IMR-90 (cell line): ENCODE measurements at regions not wholly inside any gene's neighbourhood (a gene's known extent, or its start where the extent isn't known, plus 50 kb on each side); places are given as distances from the start of the nearest gene placed in this dataset.

ENCODE experiments used
- ATAC-seq: fragments of 200-7000 bp; cut with Tn5 transposase; 2 replicates; pipeline ENCODE4 v1.9.1; 2020; ENCODE audit warnings: low read depth, mild to moderate bottlenecking, moderate library complexity
- BruUV-seq: library from RNA; stranded (reverse); fragments of 400-500 nt; replicated peaks from 2 replicates; lab custom pipeline; 2021; lab: Mats Ljungman, UMichigan
- CTCF ChIA-PET: fragments of 300-600 bp; formaldehyde crosslinking; extraction: SDS; loops from one replicate; lab custom pipeline; 2021; ENCODE audit warnings: antibody characterized with exemption; lab: Yijun Ruan, JAX
- POLR2A ChIA-PET: fragments of 300-600 bp; sonication (Branson Sonifier 250); formaldehyde crosslinking; loops from one replicate; lab custom pipeline; 2022; ENCODE audit warnings: antibody characterized with exemption; ENCODE audit not compliant: unreplicated experiment; lab: Charles Lee
- DNase-seq: peaks from one replicate; pipeline ENCODE4 v3.0.0; 2013
- H2AFZ ChIP-seq: replicated peaks from 2 replicates; pipeline ENCODE3; 2013; ENCODE audit warnings: low read length, mild to moderate bottlenecking; ENCODE audit not compliant: poor library complexity
- H2AK5ac ChIP-seq: 2 replicates; pipeline ENCODE4 v1.6.1; 2013; ENCODE audit warnings: low read depth, low read length, inconsistent platforms
- H2AK9ac ChIP-seq: replicated peaks from 2 replicates; pipeline ENCODE3; 2013; ENCODE audit warnings: mild to moderate bottlenecking, low read depth, low read length, moderate library complexity; ENCODE audit not compliant: poor library complexity
- H2BK120ac ChIP-seq: 2 replicates; pipeline ENCODE4 v1.6.1; 2013; ENCODE audit warnings: low read depth, low read length, inconsistent platforms
- H2BK15ac ChIP-seq: 3 replicates; pipeline ENCODE4 v1.6.1; 2013; ENCODE audit warnings: low read depth, low read length, inconsistent platforms
- H2BK20ac ChIP-seq: 2 replicates; pipeline ENCODE4 v1.6.1; 2013; ENCODE audit warnings: low read depth, mild to moderate bottlenecking, inconsistent platforms, low read length, moderate library complexity
- H2BK5ac ChIP-seq: 2 replicates; pipeline ENCODE4 v1.6.1; 2013; ENCODE audit warnings: mild to moderate bottlenecking, low read depth, low read length, inconsistent platforms; ENCODE audit not compliant: poor library complexity, severe bottlenecking
- H3K14ac ChIP-seq: replicated peaks from 2 replicates; pipeline ENCODE4 v1.6.1; 2013; ENCODE audit warnings: low read depth, low read length, inconsistent platforms
- H3K18ac ChIP-seq: 2 replicates; pipeline ENCODE4 v1.6.1; 2013; ENCODE audit warnings: low read depth, low read length, control low read depth
- H3K23ac ChIP-seq: 2 replicates; pipeline ENCODE4 v1.6.1; 2013; ENCODE audit warnings: low read depth, low read length, inconsistent platforms
- H3K27ac ChIP-seq: 2 replicates; pipeline ENCODE4 v1.5.1; 2013; ENCODE audit warnings: mild to moderate bottlenecking, control low read depth, low read length; ENCODE audit not compliant: insufficient read depth
- H3K27me3 ChIP-seq: 2 replicates; pipeline ENCODE4 v1.6.1; 2013; ENCODE audit warnings: low read length; ENCODE audit not compliant: control insufficient read depth, insufficient read depth
- H3K36me3 ChIP-seq: 2 replicates; pipeline ENCODE4 v1.6.1; 2013; ENCODE audit warnings: low read length, mixed read lengths; ENCODE audit not compliant: control insufficient read depth, insufficient read depth
- H3K4ac ChIP-seq: 2 replicates; pipeline ENCODE4 v1.6.1; 2013; ENCODE audit warnings: low read depth, low read length, inconsistent platforms
- H3K4me1 ChIP-seq: 2 replicates; pipeline ENCODE4 v1.6.1; 2013; ENCODE audit warnings: low read length, mixed read lengths; ENCODE audit not compliant: control insufficient read depth, insufficient read depth
- H3K4me2 ChIP-seq: 2 replicates; pipeline ENCODE4 v1.6.1; 2013; ENCODE audit warnings: low read depth, mild to moderate bottlenecking, control low read depth, low read length, moderate library complexity
- H3K4me3 ChIP-seq: 2 replicates; pipeline ENCODE4 v1.5.1; 2013; ENCODE audit warnings: low read depth, mild to moderate bottlenecking, control low read depth, low read length, moderate library complexity; ENCODE audit not compliant: insufficient read depth
- H3K56ac ChIP-seq: 2 replicates; pipeline ENCODE4 v1.6.1; 2013; ENCODE audit warnings: low read length, inconsistent platforms; ENCODE audit not compliant: insufficient read depth; ENCODE audit errors: extremely low read depth
- H3K79me1 ChIP-seq, 2 experiments: 2 replicates each; pipeline ENCODE4 v1.6.1; 2013; ENCODE audit warnings: low read length in 2 of 2, inconsistent platforms in 1 of 2, low read depth in 1 of 2
- H3K9ac ChIP-seq: 2 replicates; pipeline ENCODE4 v1.6.1; 2013; ENCODE audit warnings: low read depth, low read length, control low read depth
- H3K9me1 ChIP-seq: 2 replicates; pipeline ENCODE4 v1.6.1; 2013; ENCODE audit warnings: low read length, inconsistent platforms; ENCODE audit not compliant: insufficient read depth
- H3K9me3 ChIP-seq: 2 replicates; pipeline ENCODE4 v1.6.1; 2013; ENCODE audit warnings: low read length; ENCODE audit not compliant: control insufficient read depth, insufficient read depth
- H4K20me1 ChIP-seq: 2 replicates; pipeline ENCODE4 v1.6.1; 2013; ENCODE audit warnings: low read length, inconsistent platforms; ENCODE audit not compliant: insufficient read depth
- H4K5ac ChIP-seq: 2 replicates; pipeline ENCODE4 v1.6.1; 2013; ENCODE audit warnings: mild to moderate bottlenecking, low read depth, low read length, control low read depth
- H4K8ac ChIP-seq, 2 experiments: 2 replicates each; pipeline ENCODE4 v1.6.1; 2013; ENCODE audit warnings: low read depth in 2 of 2, low read length in 2 of 2, control low read depth in 1 of 2, inconsistent platforms in 1 of 2
- H4K91ac ChIP-seq: 2 replicates; pipeline ENCODE4 v1.6.1; 2013; ENCODE audit warnings: low read depth, low read length, inconsistent platforms; ENCODE audit not compliant: insufficient read depth
- BHLHE40 ChIP-seq: fragments of 150-350 bp; IDR thresholded peaks from 2 replicates; pipeline ENCODE4 v1.6.1; 2016; ENCODE audit warnings: mild to moderate bottlenecking, low read depth, low read length
- MAZ ChIP-seq: IDR thresholded peaks from 2 replicates; pipeline ENCODE4 v1.6.1; 2012; ENCODE audit warnings: low read depth, mild to moderate bottlenecking, low read length, improper control_type of control experiment, moderate library complexity, borderline replicate concordance
- MXI1 ChIP-seq: IDR thresholded peaks from 2 replicates; pipeline ENCODE4 v1.6.1; 2012; ENCODE audit warnings: low read depth, mild to moderate bottlenecking, low read length, moderate library complexity, borderline replicate concordance
- NFE2L2 ChIP-seq: fragments of 150-350 bp; IDR thresholded peaks from 2 replicates; pipeline ENCODE4 v1.6.1; 2016; ENCODE audit warnings: low read depth, mild to moderate bottlenecking, low read length
- POLR2A ChIP-seq: IDR thresholded peaks from 2 replicates; pipeline ENCODE4 v1.6.1; 2012; ENCODE audit warnings: mild to moderate bottlenecking, low read depth, low read length
- RAD21 ChIP-seq: IDR thresholded peaks from 2 replicates; pipeline ENCODE4 v1.6.1; 2012; ENCODE audit warnings: low read length, improper control_type of control experiment
- RCOR1 ChIP-seq: IDR thresholded peaks from 2 replicates; pipeline ENCODE4 v1.6.1; 2012; ENCODE audit warnings: mild to moderate bottlenecking, low read length, improper control_type of control experiment; ENCODE audit not compliant: insufficient replicate concordance
- RFX5 ChIP-seq: IDR thresholded peaks from 2 replicates; pipeline ENCODE4 v1.8.0; 2012; ENCODE audit warnings: low read depth, mild to moderate bottlenecking, low read length, moderate library complexity
- SMC3 ChIP-seq: fragments of 150-350 bp; IDR thresholded peaks from 2 replicates; pipeline ENCODE4 v1.6.1; 2016; ENCODE audit warnings: low read depth, mild to moderate bottlenecking, antibody characterized with exemption, low read length, moderate library complexity
- WGBS, 2 experiments: methylation state at CpG; one replicate each; pipeline versions ENCODE4 v1.1.5 to v1.1.7; 2013; ENCODE audit warnings: missing lambda C conversion rate in 2 of 2; ENCODE audit not compliant: insufficient read length in 1 of 2; ENCODE audit errors: extremely low coverage in 2 of 2; 5-methylcytosine and 5-hydroxymethylcytosine counted together
- dilution Hi-C: fragments of 300-500 bp; cut with HindIII; formaldehyde crosslinking; loops from one replicate; pipeline ENCODE4 v1.14.3; 2018; ENCODE audit warnings: low sequenced_read_pairs; ENCODE audit not compliant: unreplicated experiment
- in situ Hi-C: fragments of 300-500 bp; cut with MboI; formaldehyde crosslinking; loops from 3 replicates; pipeline ENCODE4 v1.14.3; 2019; ENCODE audit warnings: low sequenced_read_pairs, inconsistent platforms, mixed read lengths
- intact Hi-C: fragments of 100-400 bp; cut with micrococcal nuclease; formaldehyde crosslinking; loops from 2 replicates; pipeline ENCODE4 v1.10.0; 2022

- Histone ChIP-seq H3K14ac (no peak overlapping the region), H3K56ac (no peak overlapping the region), H2AK5ac (no peak overlapping the region), H4K5ac (no peak overlapping the region), H2BK20ac (no peak overlapping the region), H2AFZ (no peak overlapping the region), H3K27ac (no peak overlapping the region), H3K27me3 (peaks cover 23% of the 10 kb centered on the region), H3K4me2 (no peak overlapping the region), H4K8ac (no peak overlapping the region), H3K9me1 (no peaks in the 10 kb centered on the region), H3K9me3 (peaks cover 3% of the 10 kb centered on the region), H3K23ac (no peak overlapping the region), H2AK9ac (no peak overlapping the region), H2BK5ac (no peak overlapping the region), H3K36me3 (no peaks in the 10 kb centered on the region), H4K20me1 (no peaks in the 10 kb centered on the region), H3K79me1 (no peaks in the 10 kb centered on the region), H3K4me3 (no peak overlapping the region), H3K4ac (no peak overlapping the region), H4K91ac (no peak overlapping the region), H3K18ac (no peak overlapping the region), H3K4me1 (peaks cover 7% of the 10 kb centered on the region), H2BK15ac (no peak overlapping the region), H2BK120ac (no peak overlapping the region), H3K9ac (no peak overlapping the region)
- POLR2A ChIA-PET: no interaction called here
- dilution Hi-C loops (no loop called here), in situ Hi-C loops (no loop called here), intact Hi-C loops (no loop called here)
- TF ChIP-seq MAZ (no peak), POLR2A (no peak), RCOR1 (no peak), BHLHE40 (no peak), MXI1 (no peak), RAD21 (no peak), SMC3 (no peak), NFE2L2 (no peak), RFX5 (no peak)
- no CpG with 5 or more reads among the region's 2 CpGs for WGBS, 2 experiments
- no peak for DNase-seq
- no TSS peak for BruUV-seq
- CTCF ChIA-PET: no interaction called here
- no peak for ATAC-seq
Observed at GRCh38 chr22:27228771-27229170, 571.4 kb downstream of the MIAT start.
